Activated CD4-positive, alpha-beta memory T cell treated with anti-CD3 and anti-CD28 coated beads for 36 hours (primary cell): ENCODE measurements at regions not wholly inside any gene's neighbourhood (a gene's known extent, or its start where the extent isn't known, plus 50 kb on each side); places are given as distances from the start of the nearest gene placed in this dataset.

Source experiments
- CTCF ChIA-PET: fragments of 350-600 bp; sonication (Branson Sonifier 250); formaldehyde crosslinking; loops from one replicate; lab custom pipeline; 2021; ENCODE audit warnings: antibody characterized with exemption, inconsistent platforms; lab: Charles Lee
- POLR2A ChIA-PET: fragments of 350-600 bp; sonication (Branson Sonifier 250); formaldehyde crosslinking; loops from one replicate; lab custom pipeline; 2021; ENCODE audit warnings: antibody characterized with exemption; lab: Charles Lee
- DNase-seq: peaks from one replicate; pipeline ENCODE4 v3.0.0-alpha.2; 2020
- H3K27ac Mint-ChIP-seq: one replicate; pipeline ENCODE4 v1.8.0; 2021; ENCODE audit warnings: mixed read lengths
- H3K27me3 Mint-ChIP-seq: one replicate; pipeline ENCODE4 v1.8.0; 2021; ENCODE audit warnings: mixed read lengths
- H3K36me3 Mint-ChIP-seq: one replicate; pipeline ENCODE4 v1.8.0; 2021; ENCODE audit warnings: mixed read lengths
- H3K4me1 Mint-ChIP-seq: one replicate; pipeline ENCODE4 v1.8.0; 2021; ENCODE audit warnings: low read depth, mixed read lengths
- H3K4me3 Mint-ChIP-seq: one replicate; pipeline ENCODE4 v1.8.0; 2021; ENCODE audit warnings: mild to moderate bottlenecking, mixed read lengths
- H3K9me3 Mint-ChIP-seq: one replicate; pipeline ENCODE4 v1.8.0; 2021; ENCODE audit warnings: mixed read lengths
- intact Hi-C: fragments of 100-400 bp; cut with micrococcal nuclease; formaldehyde crosslinking; loops from one replicate; pipeline ENCODE4 v1.15.1; 2023

- intact Hi-C loops: no loop called here
- DNase-seq: no peak
- no peaks in the 10 kb centered on the region for H3K36me3 Mint-ChIP-seq
- no peaks in the 10 kb centered on the region for H3K27me3 Mint-ChIP-seq
- peaks cover 33% of the 10 kb centered on the region for H3K9me3 Mint-ChIP-seq
- no peak overlapping the region for H3K27ac Mint-ChIP-seq
- CTCF ChIA-PET: no interaction called here
- H3K4me3 Mint-ChIP-seq: no peak overlapping the region
- H3K4me1 Mint-ChIP-seq: no peaks in the 10 kb centered on the region
- POLR2A ChIA-PET: no interaction called here
These were observed 422.1 kb downstream of the PAX1 start for GRCh38 chr20:22127587-22127986.

GRCh38 chr20:22106308-22106938 is 401.0 kb downstream of the PAX1 start:
- H3K27me3 Mint-ChIP-seq: no peaks in the 10 kb centered on the region
- no peak for DNase-seq
- H3K9me3 Mint-ChIP-seq: peaks cover 30% of the 10 kb centered on the region
- no peaks in the 10 kb centered on the region for H3K36me3 Mint-ChIP-seq
- no peaks in the 10 kb centered on the region for H3K4me1 Mint-ChIP-seq
- POLR2A ChIA-PET: no interaction called here
- H3K4me3 Mint-ChIP-seq: no peak overlapping the region
- CTCF ChIA-PET: interaction anchor here (1.0 kb wide), 1 partner anchor 297 kb away, joined by 3 read pairs; no protein-coding TSS in a partner anchor
- intact Hi-C loops: no loop called here
- no peak overlapping the region for H3K27ac Mint-ChIP-seq

GRCh38 chr20:22101606-22102005 is 396.1 kb downstream of the PAX1 start:
- ChIA-PET POLR2A (no interaction called here), CTCF (no interaction called here)
- intact Hi-C loops: no loop called here
- Mint-ChIP-seq H3K27me3 (no peaks in the 10 kb centered on the region), H3K9me3 (peaks cover 33% of the 10 kb centered on the region), H3K36me3 (no peaks in the 10 kb centered on the region), H3K27ac (no peak overlapping the region), H3K4me3 (no peak overlapping the region), H3K4me1 (no peaks in the 10 kb centered on the region)
- no peak for DNase-seq

GRCh38 chr20:22100686-22101085 is 395.2 kb downstream of the PAX1 start:
- H3K36me3 Mint-ChIP-seq: no peaks in the 10 kb centered on the region
- ChIA-PET POLR2A (no interaction called here), CTCF (no interaction called here)
- no peaks in the 10 kb centered on the region for H3K4me1 Mint-ChIP-seq
- H3K27ac Mint-ChIP-seq: no peak overlapping the region
- DNase-seq: no peak
- H3K4me3 Mint-ChIP-seq: no peak overlapping the region
- H3K27me3 Mint-ChIP-seq: no peaks in the 10 kb centered on the region
- peaks cover 31% of the 10 kb centered on the region for H3K9me3 Mint-ChIP-seq
- intact Hi-C loops: no loop called here

GRCh38 chr20:22099348-22099747 is 393.9 kb downstream of the PAX1 start:
- Mint-ChIP-seq H3K27me3 (no peaks in the 10 kb centered on the region), H3K36me3 (no peaks in the 10 kb centered on the region), H3K4me3 (no peak overlapping the region), H3K9me3 (peaks cover 39% of the 10 kb centered on the region), H3K4me1 (no peaks in the 10 kb centered on the region), H3K27ac (no peak overlapping the region)
- ChIA-PET POLR2A (no interaction called here), CTCF (no interaction called here)
- intact Hi-C loops: no loop called here
- DNase-seq: no peak

GRCh38 chr20:22098511-22098910 is 393.0 kb downstream of the PAX1 start:
- ChIA-PET CTCF (no interaction called here), POLR2A (no interaction called here)
- Mint-ChIP-seq H3K36me3 (no peaks in the 10 kb centered on the region), H3K27me3 (no peaks in the 10 kb centered on the region), H3K27ac (no peak overlapping the region), H3K4me3 (no peak overlapping the region), H3K9me3 (peaks cover 45% of the 10 kb centered on the region), H3K4me1 (no peaks in the 10 kb centered on the region)
- intact Hi-C loops: no loop called here
- DNase-seq: no peak

GRCh38 chr20:22093122-22093521 is 387.7 kb downstream of the PAX1 start:
- CTCF ChIA-PET: no interaction called here
- Mint-ChIP-seq H3K4me3 (no peak overlapping the region), H3K4me1 (no peaks in the 10 kb centered on the region), H3K9me3 (peaks cover 58% of the 10 kb centered on the region), H3K36me3 (no peaks in the 10 kb centered on the region), H3K27ac (no peak overlapping the region), H3K27me3 (no peaks in the 10 kb centered on the region)
- intact Hi-C loops: no loop called here
- no peak for DNase-seq
- POLR2A ChIA-PET: no interaction called here

GRCh38 chr20:22088882-22089281 is 383.4 kb downstream of the PAX1 start:
- no peak for DNase-seq
- ChIA-PET CTCF (no interaction called here), POLR2A (no interaction called here)
- Mint-ChIP-seq H3K9me3 (peaks cover 47% of the 10 kb centered on the region), H3K27me3 (no peaks in the 10 kb centered on the region), H3K4me3 (no peak overlapping the region), H3K27ac (no peak overlapping the region), H3K36me3 (no peaks in the 10 kb centered on the region), H3K4me1 (no peaks in the 10 kb centered on the region)
- intact Hi-C loops: no loop called here

GRCh38 chr20:22080985-22081384 is 375.5 kb downstream of the PAX1 start:
- intact Hi-C loops: no loop called here
- Mint-ChIP-seq H3K36me3 (no peaks in the 10 kb centered on the region), H3K4me1 (no peaks in the 10 kb centered on the region), H3K27me3 (no peaks in the 10 kb centered on the region), H3K4me3 (no peak overlapping the region), H3K9me3 (peaks cover 25% of the 10 kb centered on the region), H3K27ac (no peak overlapping the region)
- ChIA-PET CTCF (no interaction called here), POLR2A (no interaction called here)
- DNase-seq: no peak

- Mint-ChIP-seq H3K4me3 (no peak overlapping the region), H3K27me3 (no peaks in the 10 kb centered on the region), H3K27ac (no peak overlapping the region), H3K9me3 (peaks cover 9% of the 10 kb centered on the region), H3K4me1 (no peaks in the 10 kb centered on the region), H3K36me3 (no peaks in the 10 kb centered on the region)
- ChIA-PET POLR2A (no interaction called here), CTCF (no interaction called here)
- intact Hi-C loops: no loop called here
- DNase-seq: no peak
These were observed 369.2 kb downstream of the PAX1 start for GRCh38 chr20:22074635-22075034.

GRCh38 chr20:22071841-22072240 is 366.4 kb downstream of the PAX1 start:
- DNase-seq: no peak
- Mint-ChIP-seq H3K4me3 (no peak overlapping the region), H3K36me3 (no peaks in the 10 kb centered on the region), H3K9me3 (peaks cover 20% of the 10 kb centered on the region), H3K4me1 (no peaks in the 10 kb centered on the region), H3K27ac (no peak overlapping the region), H3K27me3 (no peaks in the 10 kb centered on the region)
- POLR2A ChIA-PET: no interaction called here
- intact Hi-C loops: no loop called here
- CTCF ChIA-PET: no interaction called here

- intact Hi-C loops: no loop called here
- CTCF ChIA-PET: no interaction called here
- peaks cover 18% of the 10 kb centered on the region for H3K9me3 Mint-ChIP-seq
These were observed 365.2 kb downstream of the PAX1 start for GRCh38 chr20:22070610-22071058.

GRCh38 chr20:22063753-22064152 is 358.3 kb downstream of the PAX1 start:
- Mint-ChIP-seq H3K9me3 (peaks cover 20% of the 10 kb centered on the region), H3K4me3 (no peak overlapping the region), H3K27me3 (no peaks in the 10 kb centered on the region), H3K36me3 (no peaks in the 10 kb centered on the region), H3K4me1 (no peaks in the 10 kb centered on the region), H3K27ac (no peak overlapping the region)
- intact Hi-C loops: no loop called here
- CTCF ChIA-PET: no interaction called here
- DNase-seq: no peak
- POLR2A ChIA-PET: no interaction called here

More at GRCh38 chr20:22070610-22071058, 365.2 kb downstream of the PAX1 start:
- H3K4me1 Mint-ChIP-seq: no peaks in the 10 kb centered on the region
- POLR2A ChIA-PET: no interaction called here
- no peak overlapping the region for H3K4me3 Mint-ChIP-seq
- H3K27ac Mint-ChIP-seq: no peak overlapping the region
- H3K27me3 Mint-ChIP-seq: no peaks in the 10 kb centered on the region
- DNase-seq: no peak
- H3K36me3 Mint-ChIP-seq: no peaks in the 10 kb centered on the region
